Retinal pigment epithelial cell (primary cell): ENCODE measurements at regions not wholly inside any gene's neighbourhood (a gene's known extent, or its start where the extent isn't known, plus 50 kb on each side); places are given as distances from the start of the nearest gene placed in this dataset.

Experiments used
- DNase-seq: peaks from one replicate; pipeline ENCODE4 v3.0.0-alpha.2; 2010; ENCODE audit warnings: low read depth
- H3K4me3 ChIP-seq: 2 replicates; pipeline ENCODE4 v1.5.1; 2011; ENCODE audit warnings: mild to moderate bottlenecking, low read length, control low read depth, moderate library complexity
- TF ChIP-seq, protein P1 (sequence below): conservative IDR thresholded peaks from 2 replicates; pipeline ENCODE4 v1.5.1; 2011; ENCODE audit warnings: low read depth, low read length, control low read depth, inconsistent platforms

DNA sequence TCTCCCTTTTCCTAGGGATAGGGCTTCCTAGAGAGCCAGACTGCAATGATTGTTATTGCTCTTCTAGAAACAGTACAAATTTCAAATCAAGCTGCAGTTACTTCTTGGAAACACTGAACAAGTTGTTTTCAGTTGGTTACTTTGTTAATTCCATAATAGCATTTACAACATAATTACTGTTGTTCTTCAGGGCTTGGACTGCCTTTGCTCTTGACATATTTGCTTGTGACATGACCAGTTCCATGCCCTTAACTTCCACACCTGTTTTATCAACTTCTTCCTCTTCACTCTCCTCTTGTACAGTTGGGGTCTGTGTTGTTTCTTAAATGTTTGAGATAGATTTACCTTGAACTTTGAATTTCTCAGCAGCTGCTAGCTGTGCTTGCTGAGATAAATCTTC, 104.4 kb downstream of the SEC23IP start:
- no peak overlapping the region for H3K4me3 ChIP-seq
- TF ChIP-seq, protein P1, sequence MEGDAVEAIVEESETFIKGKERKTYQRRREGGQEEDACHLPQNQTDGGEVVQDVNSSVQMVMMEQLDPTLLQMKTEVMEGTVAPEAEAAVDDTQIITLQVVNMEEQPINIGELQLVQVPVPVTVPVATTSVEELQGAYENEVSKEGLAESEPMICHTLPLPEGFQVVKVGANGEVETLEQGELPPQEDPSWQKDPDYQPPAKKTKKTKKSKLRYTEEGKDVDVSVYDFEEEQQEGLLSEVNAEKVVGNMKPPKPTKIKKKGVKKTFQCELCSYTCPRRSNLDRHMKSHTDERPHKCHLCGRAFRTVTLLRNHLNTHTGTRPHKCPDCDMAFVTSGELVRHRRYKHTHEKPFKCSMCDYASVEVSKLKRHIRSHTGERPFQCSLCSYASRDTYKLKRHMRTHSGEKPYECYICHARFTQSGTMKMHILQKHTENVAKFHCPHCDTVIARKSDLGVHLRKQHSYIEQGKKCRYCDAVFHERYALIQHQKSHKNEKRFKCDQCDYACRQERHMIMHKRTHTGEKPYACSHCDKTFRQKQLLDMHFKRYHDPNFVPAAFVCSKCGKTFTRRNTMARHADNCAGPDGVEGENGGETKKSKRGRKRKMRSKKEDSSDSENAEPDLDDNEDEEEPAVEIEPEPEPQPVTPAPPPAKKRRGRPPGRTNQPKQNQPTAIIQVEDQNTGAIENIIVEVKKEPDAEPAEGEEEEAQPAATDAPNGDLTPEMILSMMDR = no peak

GRCh38 chr10:119997429-119997828, 104.9 kb downstream of the SEC23IP start:
- TF ChIP-seq, protein P1 = no peak
- no peak for DNase-seq
- H3K4me3 ChIP-seq = no peak overlapping the region

More for the DNA sequence above, 104.4 kb downstream of the SEC23IP start:
- DNase-seq = no peak

- H3K4me3 ChIP-seq = no peak overlapping the region
- no peak for DNase-seq
- TF ChIP-seq, protein P1 = no peak
Measured at GRCh38 chr10:120002785-120003184, 110.3 kb downstream of the SEC23IP start.

DNA sequence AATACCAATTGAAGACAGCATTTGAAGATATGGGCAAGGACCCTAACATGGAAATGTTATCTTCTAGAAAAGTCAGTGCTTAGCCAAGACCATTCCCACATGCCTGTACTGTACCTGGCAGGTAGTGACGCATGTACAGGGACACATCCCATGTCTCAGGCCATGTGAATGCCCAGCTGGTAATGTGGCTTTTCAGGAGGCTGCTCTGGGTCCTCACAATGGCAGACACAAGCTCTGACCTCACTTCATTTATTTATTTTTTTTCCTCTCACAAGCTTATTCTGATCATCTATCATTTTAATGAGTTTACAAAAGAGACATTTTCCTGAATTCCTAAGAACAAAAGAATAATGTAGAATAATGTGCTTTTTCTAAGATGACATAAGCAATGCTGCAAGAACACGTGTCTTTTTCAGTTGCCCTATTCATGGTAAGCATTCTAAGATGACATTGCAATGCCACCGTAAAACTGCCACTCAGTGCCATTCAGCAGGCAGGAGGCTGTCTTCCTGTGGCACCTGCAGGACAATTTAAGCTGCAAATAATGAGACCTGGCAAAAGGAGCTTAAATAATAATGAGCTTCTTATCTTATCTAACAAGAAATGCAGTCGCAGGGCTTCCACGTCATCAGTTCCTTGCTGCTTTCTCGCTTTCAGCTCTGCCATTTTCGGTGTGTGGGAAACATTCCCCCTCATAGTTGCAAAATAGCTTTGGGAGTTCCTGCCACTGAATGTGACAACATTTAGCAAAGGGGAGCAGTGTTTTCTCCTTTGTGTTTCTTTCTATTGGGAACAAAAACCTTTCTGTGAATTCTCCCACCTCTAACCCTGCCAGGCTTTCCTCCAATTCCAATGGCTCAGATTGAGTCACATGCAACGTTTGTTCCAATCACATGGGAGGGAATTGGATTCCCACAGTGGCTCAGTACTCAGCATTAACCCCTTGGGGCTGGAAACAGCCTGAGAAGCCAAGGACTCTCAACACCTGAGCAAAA, 113.0 kb downstream of the SEC23IP start:
- DNase-seq = peak; percentile 5
- no peak overlapping the region for H3K4me3 ChIP-seq
- TF ChIP-seq, protein P1 = no peak

GRCh38 chr10:120007261-120007660, 114.7 kb downstream of the SEC23IP start:
- H3K4me3 ChIP-seq = no peak overlapping the region
- TF ChIP-seq, protein P1 = no peak

GRCh38 chr10:120011359-120012130, 119.0 kb downstream of the SEC23IP start:
- TF ChIP-seq, protein P1 = peak; percentile 9
- no peak overlapping the region for H3K4me3 ChIP-seq
- no peak for DNase-seq

More at GRCh38 chr10:120007261-120007660, 114.7 kb downstream of the SEC23IP start:
- no peak for DNase-seq
